NCI-H446 treated with DMSO at 0.1 percent for 48 hours (cell line): ENCODE measurements at regions not wholly inside any gene's neighbourhood (a gene's known extent, or its start where the extent isn't known, plus 50 kb on each side); places are given as distances from the start of the nearest gene placed in this dataset.

Experiments used
- DNase-seq: peaks from one replicate; lab custom pipeline; 2025; lab: John Stamatoyannopoulos, UW

GRCh38 chr5:23367874-23368273 lies 139.5 kb upstream of the PRDM9 start:
- no peak for DNase-seq

DNA sequence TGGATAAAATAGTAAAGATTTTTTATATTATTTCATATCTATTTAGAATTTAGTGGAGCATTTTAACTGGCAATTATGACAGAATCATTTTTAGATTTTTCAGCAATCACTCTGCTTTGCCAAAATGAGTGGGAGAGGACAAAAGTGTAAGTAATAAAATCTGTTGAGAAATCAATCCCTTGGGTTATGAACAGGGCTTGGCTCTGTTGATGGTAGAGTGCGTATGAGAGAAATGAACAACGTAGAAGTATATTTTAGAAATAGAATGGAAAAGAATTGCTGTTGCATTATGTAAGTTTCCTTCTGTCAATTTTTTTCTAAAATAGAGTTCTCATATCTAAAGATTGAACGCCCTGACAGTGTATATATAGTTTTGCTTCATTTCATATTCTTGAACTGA lies 154.1 kb upstream of the PRDM9 start:
- DNase-seq = no peak

- no peak for DNase-seq
Measured at GRCh38 chr5:23352446-23352845, 155.0 kb upstream of the PRDM9 start.

DNA sequence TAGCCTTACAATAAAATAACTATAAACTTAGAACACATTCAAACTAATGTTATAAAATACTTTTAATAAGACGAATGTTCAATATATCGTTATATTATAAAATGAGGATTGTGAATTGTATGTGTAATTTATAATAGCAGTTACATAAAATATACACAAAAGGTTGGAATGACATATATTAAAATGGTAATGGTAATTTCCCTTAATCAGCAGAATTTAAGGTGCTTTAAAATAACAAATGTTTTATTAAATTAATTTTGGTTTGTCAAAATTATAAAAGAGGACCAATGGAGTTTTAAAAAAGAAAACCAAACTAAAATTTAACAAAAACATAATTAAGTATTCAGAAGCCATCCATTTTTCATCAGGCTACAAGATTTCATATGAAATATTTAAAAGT lies 164.3 kb upstream of the PRDM9 start:
- DNase-seq = no peak

- peak; percentile 53 for DNase-seq
Measured at GRCh38 chr5:23332650-23333251, 174.7 kb upstream of the PRDM9 start.

DNA sequence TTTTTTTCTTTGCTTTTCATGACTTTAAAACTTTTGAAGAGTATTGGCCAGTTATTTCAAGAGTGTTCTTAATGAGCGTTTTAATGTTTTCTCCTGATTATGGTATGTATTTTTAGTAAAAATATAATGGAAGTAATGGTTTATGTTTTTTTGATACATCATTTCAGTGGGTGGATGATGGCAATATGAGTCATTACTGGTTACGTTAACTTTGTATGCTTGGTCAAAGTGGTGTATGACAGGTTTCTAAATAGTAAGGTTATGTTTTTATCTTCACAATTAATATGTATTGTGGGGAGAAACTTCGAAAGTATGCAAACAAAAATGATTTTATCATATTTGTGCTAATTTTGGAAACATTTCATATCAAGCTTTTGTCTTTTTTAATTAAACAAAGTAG lies 176.7 kb upstream of the PRDM9 start:
- DNase-seq = no peak

- DNase-seq = no peak
Measured at GRCh38 chr5:23319901-23320300, 187.5 kb upstream of the PRDM9 start.

- no peak for DNase-seq
Measured at GRCh38 chr5:23318960-23319359, 188.4 kb upstream of the PRDM9 start.

- no peak for DNase-seq
Measured at GRCh38 chr5:23318166-23318565, 189.2 kb upstream of the PRDM9 start.

DNA sequence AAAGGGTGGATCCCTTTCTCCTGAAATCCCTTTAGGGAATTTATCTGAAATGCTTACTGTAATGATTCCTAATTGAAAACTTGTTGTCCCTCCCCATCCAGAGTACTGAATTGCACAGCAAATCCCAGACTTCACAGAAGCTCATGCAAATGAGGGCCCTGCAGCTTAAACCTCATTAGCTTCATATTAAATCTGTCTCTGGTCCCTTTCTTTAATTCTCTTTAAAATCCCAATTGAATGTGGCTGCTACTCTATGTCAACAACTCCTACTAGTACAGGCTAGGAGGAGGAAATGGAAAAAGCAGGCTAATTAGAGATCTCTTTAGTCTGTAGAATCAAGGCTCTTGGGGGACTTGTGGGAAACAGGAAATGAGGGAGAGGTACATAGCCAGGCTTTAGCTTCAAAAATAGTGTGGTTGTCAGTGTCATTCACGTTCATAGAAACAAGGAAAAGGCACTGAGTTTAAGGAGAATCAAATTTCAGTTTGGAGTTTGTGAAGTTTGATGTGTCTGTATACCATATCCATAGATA lies 191.3 kb upstream of the PRDM9 start:
- no peak for DNase-seq

DNA sequence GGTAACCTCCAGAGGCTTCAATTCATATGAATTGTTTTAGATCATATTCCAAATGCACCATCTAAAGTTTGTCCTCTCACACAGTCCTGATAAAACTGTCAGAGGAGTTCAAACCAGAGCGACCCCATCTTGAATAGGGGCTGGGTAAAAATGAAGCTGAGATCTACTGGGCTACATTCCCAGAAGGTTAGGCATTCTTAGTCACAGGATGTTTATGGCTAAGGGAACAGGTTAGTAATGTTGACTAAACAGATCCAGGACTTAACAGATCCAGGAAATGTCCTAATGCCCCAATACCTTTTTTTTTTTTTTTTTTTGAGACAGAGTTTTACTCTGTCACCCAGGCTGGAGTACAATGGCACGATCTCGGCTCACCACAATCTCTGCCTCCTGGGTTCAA lies 192.6 kb upstream of the PRDM9 start:
- DNase-seq = no peak

DNA sequence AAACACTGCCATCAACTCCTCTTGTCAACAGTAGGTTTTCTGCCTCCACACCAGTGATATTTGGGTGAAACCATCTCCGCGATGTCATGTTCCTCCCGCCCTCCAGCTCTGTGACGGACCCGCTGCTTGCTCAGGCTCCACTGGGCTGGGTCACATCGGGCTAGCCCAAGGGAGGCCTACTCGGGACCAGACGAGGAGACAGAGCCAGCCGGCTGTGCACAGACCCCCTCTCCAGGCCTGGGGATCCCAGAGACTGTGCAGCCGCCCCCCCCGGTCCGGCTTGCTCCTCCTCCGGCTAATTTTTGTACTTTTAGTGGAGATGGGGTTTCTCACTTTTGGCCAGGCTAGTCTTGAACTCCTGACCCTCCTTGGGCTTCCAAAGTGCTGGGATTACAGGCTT lies 202.4 kb upstream of the PRDM9 start:
- no peak for DNase-seq

GRCh38 chr5:23303836-23304235 lies 203.6 kb upstream of the PRDM9 start:
- no peak for DNase-seq

- DNase-seq = no peak
Measured at GRCh38 chr5:23303435-23303834, 204.0 kb upstream of the PRDM9 start.

DNA sequence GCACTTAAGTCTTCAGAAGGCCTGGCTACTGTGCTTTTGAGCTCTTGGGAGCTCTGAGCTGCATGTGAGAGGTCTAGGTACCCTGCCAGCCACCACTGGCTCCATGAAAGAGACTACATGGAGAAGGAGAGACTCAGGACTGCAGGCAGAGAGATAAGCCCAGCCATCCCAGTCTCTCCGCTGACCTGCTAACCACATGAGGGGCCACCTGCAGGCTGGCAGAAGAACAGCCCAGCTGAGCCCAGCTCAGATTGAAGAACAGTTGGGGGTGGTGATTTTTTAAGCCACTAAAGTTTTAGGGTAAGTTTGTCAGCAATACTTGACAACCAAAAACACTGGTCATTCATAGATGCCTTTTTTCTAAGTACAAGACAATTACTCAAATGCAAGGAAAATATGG lies 205.0 kb upstream of the PRDM9 start:
- DNase-seq = no peak

DNA sequence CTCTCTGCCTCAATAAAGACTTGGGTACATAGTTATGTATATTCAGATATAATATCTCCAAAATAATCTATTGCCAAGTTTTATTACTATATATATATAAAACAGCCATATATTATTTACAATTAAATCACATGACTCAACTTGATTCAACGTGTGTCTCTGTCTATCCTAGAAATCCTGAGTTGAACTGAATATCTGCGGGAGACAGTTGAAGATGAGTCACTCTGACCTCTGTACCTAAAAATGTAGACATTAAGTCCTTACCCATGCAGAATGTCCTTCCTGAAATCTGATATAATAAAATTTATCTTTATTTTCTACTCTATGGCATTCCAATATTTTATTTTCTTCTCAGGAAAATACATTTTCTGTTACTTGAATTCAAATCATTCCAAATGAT lies 218.2 kb upstream of the PRDM9 start:
- DNase-seq = no peak

DNA sequence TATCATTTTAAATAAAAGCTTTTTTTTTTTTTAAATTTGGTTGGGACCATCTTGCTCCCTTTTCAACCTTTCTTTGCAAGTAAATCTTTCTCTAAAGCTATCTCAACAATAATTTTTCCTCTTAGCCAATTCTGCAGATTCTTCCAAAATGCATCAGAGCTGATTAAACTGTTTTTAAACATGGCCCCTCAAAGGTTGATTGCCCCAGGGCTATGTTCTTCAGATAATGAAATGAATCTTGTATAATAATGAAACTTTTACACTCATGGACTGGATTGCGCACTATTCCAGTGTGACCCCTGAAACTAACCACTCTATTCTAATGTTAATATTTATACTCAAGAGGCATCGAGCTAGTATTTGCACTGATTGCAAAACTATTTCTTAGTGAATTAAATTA lies 222.8 kb upstream of the PRDM9 start:
- no peak for DNase-seq

DNA sequence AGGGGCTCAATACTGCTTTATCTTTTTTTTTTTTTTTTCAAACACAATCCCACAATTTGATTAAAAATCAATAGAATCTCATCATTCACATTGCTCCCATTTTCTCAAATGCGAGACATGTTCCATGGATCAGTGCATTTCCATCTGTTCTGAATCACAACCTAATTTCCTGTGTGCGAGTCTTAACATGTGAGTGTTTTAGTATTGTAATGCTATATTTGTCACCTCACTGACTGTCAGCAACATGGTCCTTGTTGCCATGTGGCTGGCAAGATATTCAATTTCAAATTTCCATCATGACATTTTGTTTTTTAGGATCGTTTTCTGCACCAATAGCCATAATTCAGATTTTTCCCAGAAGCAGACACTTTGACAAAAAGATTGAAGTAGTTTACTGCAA lies 233.2 kb upstream of the PRDM9 start:
- DNase-seq = peak; percentile 60

DNA sequence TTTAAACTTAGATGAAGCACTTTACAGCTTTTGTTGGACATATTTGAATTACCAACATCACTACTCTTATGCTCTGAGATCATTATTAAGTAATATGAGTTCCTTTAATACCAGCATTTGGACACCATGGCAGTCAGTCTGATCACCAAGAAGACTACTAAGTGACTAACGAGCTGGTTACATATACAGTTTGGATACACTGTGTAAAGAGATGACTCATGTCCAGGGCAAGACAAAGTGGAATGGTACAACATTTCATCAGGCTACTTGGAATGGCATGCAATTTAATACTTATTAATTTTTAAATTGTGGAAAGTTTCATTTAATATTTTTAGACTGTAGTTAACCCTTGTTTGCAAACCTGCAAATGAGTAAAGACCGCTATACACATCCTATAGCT lies 237.4 kb upstream of the PRDM9 start:
- peak; percentile 19 for DNase-seq

DNA sequence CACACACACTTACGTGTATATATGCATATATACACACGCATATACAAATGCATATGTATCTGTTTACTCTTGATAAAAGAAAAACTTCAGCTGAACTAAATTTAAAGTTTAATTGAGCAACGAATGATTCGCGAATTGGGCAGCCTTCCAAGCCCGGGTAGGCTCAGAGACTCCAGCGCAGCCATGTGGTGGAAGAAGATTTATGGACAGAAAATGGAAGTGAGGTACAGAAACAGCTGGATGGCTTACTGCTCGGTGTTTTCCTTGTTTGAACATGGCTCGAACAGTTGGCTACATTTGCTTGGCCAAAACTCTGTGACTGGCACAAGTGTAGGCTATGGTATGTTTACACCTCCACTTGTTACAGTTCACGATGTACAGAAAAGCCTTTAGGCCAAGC lies 239.3 kb upstream of the PRDM9 start:
- peak; percentile 92 for DNase-seq

- DNase-seq = no peak
Measured at GRCh38 chr5:23260621-23261020, 246.8 kb upstream of the PRDM9 start.

GRCh38 chr5:23257656-23258055 lies 249.8 kb upstream of the PRDM9 start:
- DNase-seq = peak; percentile 15

GRCh38 chr5:23253621-23254198 lies 253.7 kb upstream of the PRDM9 start:
- no peak for DNase-seq

DNA sequence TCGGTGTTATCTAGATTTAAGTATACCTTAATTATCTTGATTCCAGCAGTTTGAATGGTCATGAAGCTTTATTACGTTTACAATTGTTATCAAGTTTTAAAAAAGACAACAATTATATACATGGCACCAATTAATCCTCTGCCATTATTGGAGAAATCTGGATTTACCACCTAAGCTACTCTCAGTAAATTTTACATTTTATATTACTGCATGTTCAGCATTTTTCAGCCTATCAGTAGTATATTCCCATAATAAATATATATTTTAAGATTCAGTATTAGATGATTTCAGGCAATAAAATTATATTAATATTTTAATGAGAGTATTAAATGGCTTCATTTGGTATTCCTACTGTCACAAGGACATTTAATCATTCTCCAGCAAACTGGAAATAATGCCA lies 264.5 kb upstream of the PRDM9 start:
- DNase-seq = no peak
